GM20000 (cell line): ENCODE measurements at regions not wholly inside any gene's neighbourhood (a gene's known extent, or its start where the extent isn't known, plus 50 kb on each side); places are given as distances from the start of the nearest gene placed in this dataset.

ENCODE experiments used
- DNase-seq: peaks from one replicate; pipeline ENCODE4 v3.0.0; 2012; ENCODE audit warnings: low spot score
- CTCF ChIP-seq: IDR thresholded peaks from 2 replicates; pipeline ENCODE4 v1.5.1; 2012; ENCODE audit warnings: mild to moderate bottlenecking, control low read depth; ENCODE audit errors: extremely low read depth, missing control alignments

- TF ChIP-seq CTCF = no peak
- no peak for DNase-seq
Observed at GRCh38 chr6:115612796-115613479, 447.8 kb downstream of the FRK start.

GRCh38 chr6:115612216-115612615, 448.5 kb downstream of the FRK start:
- TF ChIP-seq CTCF = no peak
- DNase-seq = no peak

DNA sequence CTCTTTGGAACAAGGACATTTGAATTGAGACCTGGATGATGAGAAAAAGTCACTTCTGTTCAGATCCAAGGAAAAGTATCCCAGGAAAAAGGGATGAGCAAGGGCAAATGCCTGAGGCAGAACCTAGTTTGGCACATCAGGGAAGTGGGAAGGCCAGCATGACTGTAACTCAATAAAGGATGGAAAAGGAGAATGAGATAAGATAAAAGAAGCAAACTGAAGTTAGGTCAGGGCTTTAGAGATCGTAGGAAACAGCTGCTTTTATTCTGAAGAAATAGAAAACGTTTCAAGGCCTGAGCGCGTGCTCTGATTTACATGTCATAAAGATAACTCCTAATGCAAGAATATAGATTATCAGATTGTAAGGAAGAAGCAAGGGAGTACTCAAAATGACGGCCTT, 450.0 kb downstream of the FRK start:
- no peak for TF ChIP-seq CTCF

GRCh38 chr6:115609111-115609510, 451.6 kb downstream of the FRK start:
- no peak for DNase-seq
- no peak for TF ChIP-seq CTCF

More for the DNA sequence above, 450.0 kb downstream of the FRK start:
- no peak for DNase-seq

- DNase-seq = no peak
- TF ChIP-seq CTCF = no peak
Observed at GRCh38 chr6:115602466-115602865, 458.2 kb downstream of the FRK start.

DNA sequence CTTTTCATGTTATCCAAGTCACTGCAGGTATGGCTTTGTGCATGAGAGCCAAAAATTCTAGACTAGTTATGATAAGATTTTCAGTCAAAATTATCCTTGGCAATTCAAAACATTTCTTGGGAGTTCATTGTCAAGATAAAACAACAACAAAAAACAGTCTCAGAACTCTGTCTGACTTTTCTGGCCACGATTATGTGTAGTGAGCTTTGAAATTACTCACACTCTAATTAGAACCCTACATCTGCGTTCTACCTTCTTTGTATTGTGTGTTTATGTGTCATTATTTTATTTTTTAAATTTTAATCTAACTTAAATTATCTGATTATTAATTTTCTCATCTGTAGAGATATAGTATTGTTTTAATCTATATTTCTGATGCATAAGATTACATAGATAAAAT, 459.2 kb downstream of the FRK start:
- DNase-seq = no peak
- TF ChIP-seq CTCF = no peak

DNA sequence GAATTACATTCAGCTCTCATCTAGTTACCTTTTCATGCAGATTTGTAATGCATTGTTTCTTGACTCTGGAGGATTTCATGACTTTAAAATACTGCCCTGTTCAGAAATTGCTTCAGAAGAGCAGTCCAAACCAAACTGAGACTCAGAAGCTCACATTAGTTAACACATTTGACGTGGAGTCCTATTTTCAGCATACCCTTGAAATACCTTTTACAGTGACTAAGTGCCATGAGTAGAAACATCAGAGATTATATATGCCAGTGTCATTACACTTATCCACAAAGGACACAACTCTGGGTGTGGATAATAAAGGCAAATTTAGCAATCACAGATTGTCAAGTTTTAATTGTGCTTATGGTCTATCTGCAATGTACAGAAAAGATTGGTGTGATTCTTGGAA, 459.6 kb downstream of the FRK start:
- TF ChIP-seq CTCF = no peak
- no peak for DNase-seq
